Small intestine (tissue), 7 donors: ENCODE measurements at regions not wholly inside any gene's neighbourhood (a gene's known extent, or its start where the extent isn't known, plus 50 kb on each side); places are given as distances from the start of the nearest gene placed in this dataset.
"Not testable (repeated sequence)": the region's sequence is repeated elsewhere in the genome, so short reads cannot be mapped to it uniquely, and the experiment has no call there.

Experiments
- DNase-seq, 2 donors: peaks; one replicate each; pipeline versions ENCODE4 v3.0.0 to v3.0.0-alpha.2; 2013
- FAIRE-seq: peaks from 2 replicates; lab custom pipeline; 2012; peaks lifted over from hg19 to GRCh38; lab: Jason Lieb, UNC
- H3K27ac ChIP-seq, 3 donors: one replicate each; pipeline ENCODE4 v1.5.1; 2013; ENCODE audit warnings: low read length in 2 of 3, mild to moderate bottlenecking in 2 of 3, control low read depth in 1 of 3, inconsistent platforms in 1 of 3, low read depth in 1 of 3, moderate library complexity in 1 of 3
- H3K27me3 ChIP-seq, 3 donors: one replicate each; pipeline ENCODE4 v1.6.1; 2013; ENCODE audit warnings: low read length in 3 of 3, inconsistent platforms in 1 of 3; ENCODE audit not compliant: control insufficient read depth in 3 of 3, insufficient read depth in 3 of 3
- H3K36me3 ChIP-seq, 3 donors: one replicate each; pipeline ENCODE4 v1.6.1; 2013; ENCODE audit warnings: low read length in 3 of 3, inconsistent platforms in 1 of 3, low read depth in 1 of 3, mild to moderate bottlenecking in 1 of 3, moderate library complexity in 1 of 3; ENCODE audit not compliant: control insufficient read depth in 3 of 3, insufficient read depth in 2 of 3
- H3K4me1 ChIP-seq, 3 donors: one replicate each; pipeline ENCODE4 v1.6.1; 2013; ENCODE audit warnings: low read length in 2 of 3, inconsistent platforms in 1 of 3, low read depth in 1 of 3, mild to moderate bottlenecking in 1 of 3, moderate library complexity in 1 of 3; ENCODE audit not compliant: control insufficient read depth in 3 of 3, insufficient read depth in 2 of 3
- H3K4me3 ChIP-seq, 3 donors: one replicate each; pipeline ENCODE4 v1.5.1; 2013; ENCODE audit warnings: low read length in 3 of 3, control low read depth in 1 of 3, inconsistent platforms in 1 of 3, low read depth in 1 of 3, mild to moderate bottlenecking in 1 of 3, moderate library complexity in 1 of 3
- H3K9me3 ChIP-seq, 2 donors: one replicate each; pipeline ENCODE4 v1.6.1; 2013; ENCODE audit warnings: low read depth in 1 of 2, low read length in 1 of 2; ENCODE audit not compliant: control insufficient read depth in 2 of 2, insufficient read depth in 1 of 2
- WGBS, 3 donors: extraction: QIAGEN DNeasy Blood & Tissue Kit; methylation state at CpG; one replicate each; pipeline ENCODE4 v1.1.7; 2013; 5-methylcytosine and 5-hydroxymethylcytosine counted together
- donor health status: healthy with polysubstance abuse.
- donor health status: control.
- donor health status: control.
- donor health status: Bipolar disorder and iron deficiency.
- donor health status: healthy.

- H3K27ac ChIP-seq = peak overlapping the region in 1 of 3 donors; percentile 38
- no peaks in the 10 kb centered on the region for H3K27me3 ChIP-seq
- H3K36me3 ChIP-seq = no peaks in the 10 kb centered on the region
- H3K4me1 ChIP-seq = no peaks in the 10 kb centered on the region
- DNase-seq (peak in 1 of 2 donors; percentile 36), FAIRE-seq (no peak)
- no peaks in the 10 kb centered on the region for H3K9me3 ChIP-seq
- 56% methylated on average over 6 of the region's 6 CpGs for WGBS, 3 donors
- no peak overlapping the region for H3K4me3 ChIP-seq
Observed at GRCh38 chr12:128026696-128027574, 240.0 kb upstream of the TMEM132C start.

DNA sequence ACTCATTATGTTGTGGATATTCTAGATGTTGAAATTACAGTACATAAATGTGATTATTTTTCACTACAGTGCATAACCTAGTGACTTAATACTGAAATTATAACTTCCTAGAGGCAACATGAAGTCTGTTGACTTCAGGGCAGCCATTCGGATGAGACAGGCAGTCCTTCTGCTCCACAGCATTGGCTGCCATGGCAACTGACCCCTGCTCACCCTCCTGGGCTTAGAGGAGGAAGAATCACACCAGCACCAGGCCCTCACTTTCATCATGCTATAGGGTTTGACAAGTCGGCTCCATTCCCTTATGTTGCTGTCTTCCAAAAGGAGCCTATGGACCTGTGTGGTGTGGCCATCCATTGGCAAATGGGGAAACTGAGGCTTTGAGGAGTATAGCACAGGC is 233.5 kb upstream of the TMEM132C start:
- 60 to 72% (median 64%) methylated on average over 2 of the region's 2 CpGs for WGBS, 3 donors
- Histone ChIP-seq H3K4me3 (no peak overlapping the region), H3K27ac (no peak overlapping the region), H3K9me3 (no peaks in the 10 kb centered on the region), H3K27me3 (no peaks in the 10 kb centered on the region), H3K4me1 (no peaks in the 10 kb centered on the region), H3K36me3 (no peaks in the 10 kb centered on the region)
- FAIRE-seq (no peak), DNase-seq (no peak)

GRCh38 chr12:128040971-128041370 is 226.0 kb upstream of the TMEM132C start:
- WGBS, 3 donors = 85 to 94% (median 92%) methylated on average over 4 of the region's 4 CpGs
- FAIRE-seq = no peak

DNA sequence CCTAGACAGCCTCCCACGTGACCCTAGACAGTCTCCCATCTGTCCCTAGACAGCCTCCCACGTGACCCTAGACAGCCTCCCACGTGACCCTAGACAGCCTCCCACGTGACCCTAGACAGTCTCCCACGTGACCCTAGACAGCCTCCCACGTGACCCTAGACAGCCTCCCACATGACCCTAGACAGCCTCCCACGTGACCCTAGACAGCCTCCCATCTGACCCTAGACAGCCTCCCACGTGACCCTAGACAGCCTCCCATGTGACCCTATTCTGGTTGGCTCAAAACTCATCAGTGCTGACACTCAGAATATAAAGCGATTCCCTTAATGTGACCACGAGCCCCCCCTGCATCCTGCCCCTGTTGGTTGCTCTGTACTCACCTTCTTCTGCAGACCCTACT is 224.7 kb upstream of the TMEM132C start:
- not testable (repeated sequence) for H3K36me3 ChIP-seq, H3K27me3 ChIP-seq, H3K9me3 ChIP-seq, H3K27ac ChIP-seq, H3K4me3 ChIP-seq, FAIRE-seq, H3K4me1 ChIP-seq, DNase-seq
- 84 to 90% (median 89%) methylated on average over 9 to 10 of the region's 10 CpGs for WGBS, 3 donors

More at GRCh38 chr12:128040971-128041370, 226.0 kb upstream of the TMEM132C start:
- H3K36me3 ChIP-seq = no peaks in the 10 kb centered on the region
- DNase-seq = no peak
- H3K9me3 ChIP-seq = peaks cover 0 to 5% of the 10 kb centered on the region in 2 donors
- no peak overlapping the region for H3K4me3 ChIP-seq
- H3K4me1 ChIP-seq = no peaks in the 10 kb centered on the region
- no peaks in the 10 kb centered on the region for H3K27me3 ChIP-seq
- no peak overlapping the region for H3K27ac ChIP-seq

DNA sequence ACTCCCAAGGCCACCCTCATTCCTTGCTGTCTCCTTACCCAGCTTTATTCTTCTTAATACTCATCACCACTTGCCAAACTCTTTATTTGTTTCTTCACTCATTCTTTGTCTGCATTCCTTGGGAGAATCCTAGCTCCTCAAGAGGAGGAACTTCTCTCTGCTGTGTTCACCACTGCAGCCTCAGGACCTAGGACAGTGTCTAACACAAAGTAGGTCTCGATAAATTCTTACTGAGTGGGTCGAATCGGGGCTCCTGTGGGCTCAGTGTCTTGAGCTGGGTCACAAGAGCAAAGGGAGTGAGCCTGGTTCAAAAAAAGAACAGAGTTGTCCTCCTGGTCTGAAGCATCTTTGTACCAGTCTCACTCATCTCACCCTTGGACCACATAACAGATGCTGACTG is 224.1 kb upstream of the TMEM132C start:
- no peak for DNase-seq
- Histone ChIP-seq H3K4me3 (no peak overlapping the region), H3K36me3 (no peaks in the 10 kb centered on the region), H3K27ac (no peak overlapping the region), H3K27me3 (no peaks in the 10 kb centered on the region), H3K4me1 (no peaks in the 10 kb centered on the region), H3K9me3 (peaks cover 0 to 5% of the 10 kb centered on the region in 2 donors)
- 85 to 91% (median 88%) methylated on average over 3 of the region's 3 CpGs for WGBS, 3 donors
- FAIRE-seq = no peak

DNA sequence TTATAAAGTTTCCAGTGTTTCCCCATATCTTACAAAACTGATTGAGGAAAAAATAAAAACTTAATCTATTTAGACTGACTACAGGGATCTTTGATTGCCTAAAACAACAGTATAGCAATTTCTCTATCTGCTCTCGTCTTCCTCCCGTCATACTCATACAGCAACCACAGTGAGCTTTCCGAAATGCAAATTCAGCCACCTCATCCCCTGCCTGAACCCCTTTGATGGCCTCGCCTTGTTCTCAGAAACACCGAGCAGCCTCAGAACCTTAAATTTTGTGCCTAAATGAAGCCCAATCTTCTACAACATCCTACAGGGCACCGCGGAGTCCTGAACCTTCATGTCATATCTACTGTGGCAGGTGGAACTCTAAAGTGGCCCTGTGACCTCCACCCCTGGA is 223.7 kb upstream of the TMEM132C start:
- no peak overlapping the region for H3K4me3 ChIP-seq
- peaks cover 0 to 5% of the 10 kb centered on the region in 2 donors for H3K9me3 ChIP-seq
- DNase-seq (no peak), FAIRE-seq (no peak)
- no peaks in the 10 kb centered on the region for H3K27me3 ChIP-seq
- WGBS, 3 donors = 87 to 91% (median 91%) methylated on average over 7 of the region's 7 CpGs
- H3K4me1 ChIP-seq = no peaks in the 10 kb centered on the region
- no peak overlapping the region for H3K27ac ChIP-seq
- no peaks in the 10 kb centered on the region for H3K36me3 ChIP-seq

GRCh38 chr12:128047266-128048060 is 219.5 kb upstream of the TMEM132C start:
- H3K4me1 ChIP-seq = no peaks in the 10 kb centered on the region
- no peaks in the 10 kb centered on the region for H3K36me3 ChIP-seq
- FAIRE-seq = no peak
- H3K4me3 ChIP-seq = no peak overlapping the region
- H3K27me3 ChIP-seq = no peaks in the 10 kb centered on the region
- no peak for DNase-seq
- WGBS, 3 donors = 72 to 80% (median 75%) methylated on average over 3 of the region's 3 CpGs
- no peak overlapping the region for H3K27ac ChIP-seq
- H3K9me3 ChIP-seq = peaks cover 0 to 2% of the 10 kb centered on the region in 2 donors

DNA sequence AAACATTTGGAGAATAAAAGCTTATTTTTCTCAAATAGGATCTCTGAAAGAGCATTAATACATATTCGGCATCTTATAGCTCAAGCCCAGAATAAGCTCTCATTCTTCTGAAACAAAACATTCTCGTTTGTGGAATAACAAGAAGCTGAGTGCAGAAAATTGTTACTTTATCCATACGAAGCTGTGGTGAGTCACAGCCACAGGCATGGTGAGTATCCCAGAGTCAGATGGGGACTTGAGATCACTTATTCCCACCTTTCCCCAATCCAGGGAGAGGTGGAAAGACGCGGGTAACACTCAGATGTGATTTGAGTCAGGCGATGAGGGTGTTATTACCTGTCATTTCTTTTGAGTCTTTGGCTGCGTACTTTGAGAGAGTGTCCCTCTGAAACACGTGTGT is 214.6 kb upstream of the TMEM132C start:
- H3K27me3 ChIP-seq = no peaks in the 10 kb centered on the region
- DNase-seq = no peak
- WGBS, 3 donors = 70 to 80% (median 79%) methylated on average over 8 of the region's 8 CpGs
- no peak overlapping the region for H3K4me3 ChIP-seq
- H3K9me3 ChIP-seq = peaks cover 0 to 2% of the 10 kb centered on the region in 2 donors
- H3K4me1 ChIP-seq = no peaks in the 10 kb centered on the region
- H3K36me3 ChIP-seq = no peaks in the 10 kb centered on the region
- FAIRE-seq = no peak
- H3K27ac ChIP-seq = no peak overlapping the region
